ENCODE measurements at regions not wholly inside any gene's neighbourhood (a gene's known extent, or its start where the extent isn't known, plus 50 kb on each side); places are given as distances from the start of the nearest gene placed in this dataset.

DNA sequence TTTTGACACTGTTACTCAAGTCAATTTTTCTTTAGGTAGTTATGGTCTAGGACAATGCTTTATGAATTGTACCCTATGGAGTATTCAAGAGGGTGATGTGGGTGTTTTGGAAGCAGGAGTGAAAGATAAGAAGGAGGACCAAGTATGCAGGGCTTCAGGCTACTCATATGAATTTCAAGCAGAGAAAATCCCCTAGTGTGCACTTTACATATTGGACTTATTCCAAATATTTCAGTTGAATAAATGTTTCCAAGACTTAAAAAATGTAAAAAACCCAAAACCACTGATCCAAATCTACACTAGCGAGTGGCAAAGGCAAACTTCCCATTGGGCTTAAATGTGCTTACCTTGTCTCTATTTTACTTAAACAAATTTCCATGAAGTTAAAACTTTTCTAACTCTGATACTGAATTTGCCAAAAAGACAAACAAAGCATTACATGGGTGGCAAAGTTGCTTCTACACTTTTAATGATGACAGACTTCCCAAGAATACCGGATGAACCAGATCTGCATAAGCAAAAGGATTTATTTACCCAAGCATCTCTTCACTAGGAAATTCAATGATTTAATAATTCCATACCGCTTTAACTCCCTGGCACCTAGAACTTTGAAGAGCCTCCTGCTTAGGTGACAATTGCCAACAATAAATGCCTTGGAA is 1233.5 kb upstream of the NXPH2 start:
- TF ChIP-seq, protein P1, sequence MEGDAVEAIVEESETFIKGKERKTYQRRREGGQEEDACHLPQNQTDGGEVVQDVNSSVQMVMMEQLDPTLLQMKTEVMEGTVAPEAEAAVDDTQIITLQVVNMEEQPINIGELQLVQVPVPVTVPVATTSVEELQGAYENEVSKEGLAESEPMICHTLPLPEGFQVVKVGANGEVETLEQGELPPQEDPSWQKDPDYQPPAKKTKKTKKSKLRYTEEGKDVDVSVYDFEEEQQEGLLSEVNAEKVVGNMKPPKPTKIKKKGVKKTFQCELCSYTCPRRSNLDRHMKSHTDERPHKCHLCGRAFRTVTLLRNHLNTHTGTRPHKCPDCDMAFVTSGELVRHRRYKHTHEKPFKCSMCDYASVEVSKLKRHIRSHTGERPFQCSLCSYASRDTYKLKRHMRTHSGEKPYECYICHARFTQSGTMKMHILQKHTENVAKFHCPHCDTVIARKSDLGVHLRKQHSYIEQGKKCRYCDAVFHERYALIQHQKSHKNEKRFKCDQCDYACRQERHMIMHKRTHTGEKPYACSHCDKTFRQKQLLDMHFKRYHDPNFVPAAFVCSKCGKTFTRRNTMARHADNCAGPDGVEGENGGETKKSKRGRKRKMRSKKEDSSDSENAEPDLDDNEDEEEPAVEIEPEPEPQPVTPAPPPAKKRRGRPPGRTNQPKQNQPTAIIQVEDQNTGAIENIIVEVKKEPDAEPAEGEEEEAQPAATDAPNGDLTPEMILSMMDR (conservative IDR thresholded peaks at IDR 0.05; ENCODE audit: low read depth, low read length), result no peak
- H3K27ac ChIP-seq, result no peak overlapping the region
- no peak overlapping the region for H3K4me2 ChIP-seq
- no peaks in the 10 kb centered on the region for H3K36me3 ChIP-seq (ENCODE audit: insufficient read depth)
- no peak overlapping the region for H3K9ac ChIP-seq
- H4K20me1 ChIP-seq (ENCODE audit: insufficient read depth), result no peaks in the 10 kb centered on the region
- no peaks in the 10 kb centered on the region for H3K79me2 ChIP-seq (ENCODE audit: insufficient read depth, low read depth)
- H2AFZ ChIP-seq (ENCODE audit: low read depth), result no peak overlapping the region
- H3K27me3 ChIP-seq (ENCODE audit: insufficient read depth, low read depth), result no peaks in the 10 kb centered on the region
- no peak overlapping the region for H3K4me3 ChIP-seq (IDR thresholded peaks at IDR 0.05; ENCODE audit: insufficient read depth, low read depth, low read length)
- H3K4me1 ChIP-seq (ENCODE audit: low read depth, poor library complexity, severe bottlenecking), result no peaks in the 10 kb centered on the region

DNA sequence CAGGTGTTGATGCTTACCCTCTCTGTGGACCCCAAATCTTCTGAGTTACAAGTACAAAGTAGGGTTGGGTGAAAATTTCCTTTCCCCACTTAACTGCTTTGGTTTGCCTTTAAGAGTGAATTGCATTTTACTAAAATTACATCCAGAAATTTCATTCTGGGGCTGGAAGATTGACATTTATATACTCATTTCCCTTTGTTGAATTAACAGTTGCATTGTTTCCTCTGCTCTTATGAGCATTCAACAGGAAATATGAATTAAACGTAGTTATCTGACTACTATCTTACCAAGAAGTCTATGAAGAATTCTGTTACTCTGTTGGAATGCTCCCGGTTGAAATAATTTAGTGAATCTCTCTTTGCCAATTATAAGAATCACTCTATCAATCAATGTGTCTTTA is 1231.1 kb upstream of the NXPH2 start:
- Histone ChIP-seq H3K4me3 (IDR thresholded peaks at IDR 0.05; ENCODE audit: insufficient read depth, low read depth, low read length) (no peak overlapping the region), H3K4me1 (ENCODE audit: low read depth, poor library complexity, severe bottlenecking) (no peaks in the 10 kb centered on the region), H3K27me3 (ENCODE audit: insufficient read depth, low read depth) (no peaks in the 10 kb centered on the region), H2AFZ (ENCODE audit: low read depth) (no peak overlapping the region), H3K27ac (no peak overlapping the region), H3K4me2 (no peak overlapping the region), H3K36me3 (ENCODE audit: insufficient read depth) (no peaks in the 10 kb centered on the region), H3K9ac (no peak overlapping the region), H3K79me2 (ENCODE audit: insufficient read depth, low read depth) (no peaks in the 10 kb centered on the region), H4K20me1 (ENCODE audit: insufficient read depth) (no peaks in the 10 kb centered on the region)
- TF ChIP-seq, protein P1 (conservative IDR thresholded peaks at IDR 0.05; ENCODE audit: low read depth, low read length), result no peak

- Histone ChIP-seq H3K27ac (no peak overlapping the region), H3K9ac (no peak overlapping the region), H3K79me2 (ENCODE audit: insufficient read depth, low read depth) (no peaks in the 10 kb centered on the region), H3K4me3 (IDR thresholded peaks at IDR 0.05; ENCODE audit: insufficient read depth, low read depth, low read length) (no peak overlapping the region), H3K27me3 (ENCODE audit: insufficient read depth, low read depth) (no peaks in the 10 kb centered on the region), H3K4me2 (no peak overlapping the region), H3K4me1 (ENCODE audit: low read depth, poor library complexity, severe bottlenecking) (no peaks in the 10 kb centered on the region), H2AFZ (ENCODE audit: low read depth) (no peak overlapping the region), H4K20me1 (ENCODE audit: insufficient read depth) (no peaks in the 10 kb centered on the region), H3K36me3 (ENCODE audit: insufficient read depth) (no peaks in the 10 kb centered on the region)
- TF ChIP-seq, protein P1 (conservative IDR thresholded peaks at IDR 0.05; ENCODE audit: low read depth, low read length), result no peak
These were observed 1221.9 kb upstream of the NXPH2 start for GRCh38 chr2:140002110-140002509.

DNA sequence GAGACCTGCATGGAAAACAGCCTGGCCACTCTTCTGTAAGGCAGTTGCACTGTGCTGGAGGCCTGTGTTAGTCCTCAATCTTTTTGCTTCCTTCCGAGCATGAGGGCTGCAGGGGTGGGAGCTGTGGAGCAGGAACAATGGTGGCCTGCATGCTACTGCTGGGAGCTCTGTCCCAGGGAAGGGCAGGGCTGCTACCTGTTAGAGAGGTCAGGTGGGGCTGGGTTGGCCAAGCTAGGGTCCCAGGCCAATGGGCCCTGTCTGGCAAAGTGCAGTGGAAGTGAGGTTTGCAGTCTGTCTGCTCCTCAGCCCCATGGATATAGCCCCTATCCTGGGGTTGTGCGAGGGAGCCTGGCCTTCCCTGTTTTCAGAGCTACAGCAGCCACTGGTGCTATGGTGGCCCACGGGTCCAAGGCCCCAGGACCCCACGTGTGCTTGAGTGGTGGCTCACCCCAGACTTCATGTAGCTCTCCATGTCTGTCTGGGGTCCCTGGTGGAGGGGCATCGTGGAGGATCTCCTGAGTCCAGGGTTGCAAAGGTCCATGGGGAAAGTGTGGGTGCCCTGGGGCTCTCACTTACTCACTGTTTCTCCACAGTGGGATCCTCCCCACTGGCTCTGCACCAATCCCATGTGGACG is 1212.6 kb upstream of the NXPH2 start:
- no peaks in the 10 kb centered on the region for H4K20me1 ChIP-seq (ENCODE audit: insufficient read depth)
- TF ChIP-seq, protein P1 (conservative IDR thresholded peaks at IDR 0.05; ENCODE audit: low read depth, low read length), result no peak
- no peaks in the 10 kb centered on the region for H3K79me2 ChIP-seq (ENCODE audit: insufficient read depth, low read depth)
- H3K36me3 ChIP-seq (ENCODE audit: insufficient read depth), result no peaks in the 10 kb centered on the region
- H3K4me3 ChIP-seq (IDR thresholded peaks at IDR 0.05; ENCODE audit: insufficient read depth, low read depth, low read length), result no peak overlapping the region
- no peak overlapping the region for H3K27ac ChIP-seq
- H3K9ac ChIP-seq, result no peak overlapping the region
- H3K27me3 ChIP-seq (ENCODE audit: insufficient read depth, low read depth), result no peaks in the 10 kb centered on the region
- no peak overlapping the region for H3K4me2 ChIP-seq
- H3K4me1 ChIP-seq (ENCODE audit: low read depth, poor library complexity, severe bottlenecking), result no peaks in the 10 kb centered on the region
- H2AFZ ChIP-seq (ENCODE audit: low read depth), result no peak overlapping the region
